Adrenal gland (tissue), 9 donors: ENCODE measurements at regions not wholly inside any gene's neighbourhood (a gene's known extent, or its start where the extent isn't known, plus 50 kb on each side); places are given as distances from the start of the nearest gene placed in this dataset.

Experiments used
- DNase-seq, 7 donors: peaks; one replicate each; pipeline ENCODE4 v3.0.0-alpha.2; 2019 to 2020
- H3K27ac ChIP-seq, 5 donors: fragments of 200-600 bp; sonication (generic) in 4 of 5; 1 replicate in 3 of 5; 2 replicates in 2 of 5; pipeline versions ENCODE4 v1.5.1 to v1.8.0; 2016 to 2020; ENCODE audit warnings: mild to moderate bottlenecking in 1 of 5
- H3K27me3 ChIP-seq: fragments of 200-600 bp; 2 replicates; pipeline ENCODE4 v1.8.0; 2021
- H3K36me3 ChIP-seq, 2 donors: fragments of 200-600 bp; replicated peaks in 1 of 2; 1 replicate in 1 of 2; 2 replicates in 1 of 2; pipeline versions ENCODE4 v1.5.1 to v1.8.0; 2018 to 2022
- H3K4me1 ChIP-seq, 2 donors: fragments of 200-600 bp; replicated peaks in 1 of 2; 1 replicate in 1 of 2; 2 replicates in 1 of 2; pipeline versions ENCODE4 v1.5.1 to v1.8.0; 2018 to 2021
- H3K4me3 ChIP-seq, 4 donors: fragments of 200-600 bp; sonication (generic) in 3 of 4; one replicate each; pipeline ENCODE4 v1.5.1; 2016 to 2018
- H3K9me3 ChIP-seq, 3 donors: fragments of 200-600 bp; sonication (generic) in 1 of 3; replicated peaks in 1 of 3; 1 replicate in 2 of 3; 2 replicates in 1 of 3; pipeline versions ENCODE4 v1.5.1 to v1.8.0; 2016 to 2021
- CTCF ChIP-seq, 6 experiments: fragments of 450-650 bp in 4 of 6; fragments of 200-600 bp in 2 of 6; sonication (generic) in 1 of 6; IDR thresholded peaks; 1 replicate in 5 of 6; 2 replicates in 1 of 6; pipeline versions ENCODE4 v1.5.1 to v1.8.0; 2016 to 2021; ENCODE audit warnings: antibody characterized with exemption in 6 of 6, mild to moderate bottlenecking in 2 of 6, moderate library complexity in 1 of 6
- POLR2A ChIP-seq, 2 donors: fragments of 450-650 bp; IDR thresholded peaks; one replicate each; pipeline ENCODE4 v1.6.1; 2017; ENCODE audit warnings: antibody characterized with exemption in 2 of 2, mild to moderate bottlenecking in 2 of 2, moderate library complexity in 1 of 2
- WGBS, 4 donors: extraction: QIAGEN DNeasy Blood & Tissue Kit in 2 of 4; methylation state at CpG; one replicate each; pipeline versions ENCODE4 v1.1.5 to v1.1.7; 2013 to 2017; 5-methylcytosine and 5-hydroxymethylcytosine counted together
- intact Hi-C, 2 donors: fragments of 100-400 bp; cut with DNase I; formaldehyde crosslinking; loops; one replicate each; pipeline versions ENCODE4 v1.14.1 to v1.15.0; 2022 to 2023
- donor health status: healthy with polysubstance abuse.
- donor health status: Bipolar disorder and iron deficiency.
- donor health status: DM: yes; HTN: yes; CAD: no.
- donor health status: DM: no; HTN: no; CAD: no.
- donor health status: DM: no; HTN: no; CAD: no.

GRCh38 chr7:79528421-79528820 is 75.0 kb upstream of the MAGI2 start:
- no peak for DNase-seq
- intact Hi-C loops, result no loop called here
- 84 to 96% (median 87%) methylated on average over 1 of the region's 1 CpG for WGBS, 4 donors
- Histone ChIP-seq H3K36me3 (no peaks in the 10 kb centered on the region), H3K4me1 (no peaks in the 10 kb centered on the region), H3K27ac (no peak overlapping the region), H3K4me3 (no peak overlapping the region), H3K27me3 (no peaks in the 10 kb centered on the region), H3K9me3 (no peaks in the 10 kb centered on the region)
- no peak for TF ChIP-seq CTCF (IDR thresholded peaks at IDR 0.05)
- TF ChIP-seq POLR2A (IDR thresholded peaks at IDR 0.05), result no peak

DNA sequence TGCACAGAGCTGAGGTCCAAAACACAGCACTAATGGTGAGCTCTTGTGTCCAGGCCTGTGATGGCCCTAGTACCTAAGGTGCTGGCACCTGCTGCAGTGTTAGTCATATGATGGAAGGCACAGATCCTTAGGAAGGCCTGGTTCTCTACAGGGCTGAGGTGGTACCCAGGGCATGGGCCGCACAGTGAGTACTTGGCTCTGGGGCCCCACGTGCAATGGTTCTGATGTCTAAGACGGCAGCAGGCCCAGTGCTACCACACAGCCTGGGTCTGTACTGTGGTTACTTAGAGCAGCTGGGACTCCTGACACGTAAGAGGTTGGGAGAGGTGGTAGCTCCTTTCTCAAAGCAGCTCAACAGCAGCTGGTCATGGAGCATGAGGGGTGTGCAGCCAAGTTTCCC is 70.6 kb upstream of the MAGI2 start:
- TF ChIP-seq POLR2A (IDR thresholded peaks at IDR 0.05) (no peak), CTCF (IDR thresholded peaks at IDR 0.05) (no peak)
- Histone ChIP-seq H3K27ac (no peak overlapping the region), H3K27me3 (no peaks in the 10 kb centered on the region), H3K36me3 (no peaks in the 10 kb centered on the region), H3K9me3 (no peaks in the 10 kb centered on the region), H3K4me1 (no peaks in the 10 kb centered on the region), H3K4me3 (no peak overlapping the region)
- WGBS, 4 donors, result 83 to 95% (median 93%) methylated on average over 4 of the region's 4 CpGs; no CpG with 5 or more reads in 1 of the 4 donors
- intact Hi-C loops, result no loop called here
- no peak for DNase-seq

- no peak overlapping the region for H3K4me3 ChIP-seq
- H3K9me3 ChIP-seq, result no peaks in the 10 kb centered on the region
- no peaks in the 10 kb centered on the region for H3K27me3 ChIP-seq
- H3K36me3 ChIP-seq, result no peaks in the 10 kb centered on the region
- TF ChIP-seq POLR2A (IDR thresholded peaks at IDR 0.05) (no peak), CTCF (IDR thresholded peaks at IDR 0.05) (no peak)
- intact Hi-C loops, result no loop called here
- 70 to 93% (median 85%) methylated on average over 1 of the region's 1 CpG for WGBS, 4 donors
- no peaks in the 10 kb centered on the region for H3K4me1 ChIP-seq
- DNase-seq, result no peak
- H3K27ac ChIP-seq, result no peak overlapping the region
These were observed 70.0 kb upstream of the MAGI2 start for GRCh38 chr7:79523436-79523835.

DNA sequence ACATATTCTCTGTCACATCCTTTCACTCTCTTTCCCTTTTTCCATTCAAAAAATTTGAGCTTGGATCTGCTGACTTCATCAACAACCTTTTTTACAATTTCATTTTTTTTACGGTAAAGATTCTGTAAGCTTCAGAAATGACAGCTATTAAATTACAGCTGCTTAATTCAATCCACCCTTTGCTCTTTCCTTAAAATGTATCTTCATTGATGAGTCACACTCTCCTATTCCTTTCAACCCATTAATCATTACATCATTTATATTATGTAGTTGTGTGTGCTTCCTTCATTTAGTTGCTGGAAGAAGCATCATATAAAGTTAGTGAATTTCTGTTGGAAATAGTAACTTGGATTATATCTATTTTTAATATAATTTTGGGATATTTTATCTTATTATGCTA is 67.1 kb upstream of the MAGI2 start:
- H3K27me3 ChIP-seq, result no peaks in the 10 kb centered on the region
- no peak for DNase-seq
- no peaks in the 10 kb centered on the region for H3K9me3 ChIP-seq
- no peak overlapping the region for H3K27ac ChIP-seq
- TF ChIP-seq CTCF (IDR thresholded peaks at IDR 0.05) (no peak), POLR2A (IDR thresholded peaks at IDR 0.05) (no peak)
- no peaks in the 10 kb centered on the region for H3K4me1 ChIP-seq
- H3K36me3 ChIP-seq, result no peaks in the 10 kb centered on the region
- H3K4me3 ChIP-seq, result no peak overlapping the region
- intact Hi-C loops, result no loop called here
- WGBS, 4 donors, result 86 to 92% (median 90%) methylated on average over 1 of the region's 1 CpG
